ENCODE measurements at regions not wholly inside any gene's neighbourhood (a gene's known extent, or its start where the extent isn't known, plus 50 kb on each side); places are given as distances from the start of the nearest gene placed in this dataset.

DNA sequence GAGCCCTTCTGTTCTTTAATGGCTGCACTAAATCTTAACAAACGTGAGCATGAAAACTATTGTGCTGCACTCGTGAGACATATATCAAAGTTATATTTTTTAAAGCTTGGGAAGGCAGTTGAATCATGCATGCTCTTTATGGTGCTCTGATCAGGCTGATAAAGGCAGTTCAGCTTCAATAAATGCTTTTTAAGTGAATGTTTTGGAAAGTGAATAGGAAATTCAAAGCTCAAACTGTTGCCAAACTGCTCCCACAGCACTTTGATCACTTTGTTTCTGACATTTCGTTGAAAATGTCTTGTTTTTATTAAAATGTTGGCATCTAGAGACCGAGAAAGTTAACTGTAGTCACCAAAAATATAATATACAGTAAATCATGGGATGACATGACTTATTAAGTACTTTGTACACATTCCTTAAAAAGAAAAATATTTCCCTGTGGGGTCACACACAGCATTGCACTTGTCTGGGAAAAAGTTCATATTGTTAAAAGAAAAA is 625.7 kb upstream of the PCDH9 start:
- TF ChIP-seq, protein P1, sequence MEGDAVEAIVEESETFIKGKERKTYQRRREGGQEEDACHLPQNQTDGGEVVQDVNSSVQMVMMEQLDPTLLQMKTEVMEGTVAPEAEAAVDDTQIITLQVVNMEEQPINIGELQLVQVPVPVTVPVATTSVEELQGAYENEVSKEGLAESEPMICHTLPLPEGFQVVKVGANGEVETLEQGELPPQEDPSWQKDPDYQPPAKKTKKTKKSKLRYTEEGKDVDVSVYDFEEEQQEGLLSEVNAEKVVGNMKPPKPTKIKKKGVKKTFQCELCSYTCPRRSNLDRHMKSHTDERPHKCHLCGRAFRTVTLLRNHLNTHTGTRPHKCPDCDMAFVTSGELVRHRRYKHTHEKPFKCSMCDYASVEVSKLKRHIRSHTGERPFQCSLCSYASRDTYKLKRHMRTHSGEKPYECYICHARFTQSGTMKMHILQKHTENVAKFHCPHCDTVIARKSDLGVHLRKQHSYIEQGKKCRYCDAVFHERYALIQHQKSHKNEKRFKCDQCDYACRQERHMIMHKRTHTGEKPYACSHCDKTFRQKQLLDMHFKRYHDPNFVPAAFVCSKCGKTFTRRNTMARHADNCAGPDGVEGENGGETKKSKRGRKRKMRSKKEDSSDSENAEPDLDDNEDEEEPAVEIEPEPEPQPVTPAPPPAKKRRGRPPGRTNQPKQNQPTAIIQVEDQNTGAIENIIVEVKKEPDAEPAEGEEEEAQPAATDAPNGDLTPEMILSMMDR (IDR thresholded peaks at IDR 0.05): no peak
- no peaks in the 10 kb centered on the region for H3K9me3 ChIP-seq
- no peak overlapping the region for H3K4me3 ChIP-seq
- H3K27ac ChIP-seq: no peak overlapping the region
- ATAC-seq (ENCODE audit: insufficient number of reproducible peaks, low FRiP score, low read depth) (no peak), DNase-seq (ENCODE audit: low spot score) (no peak)
- no peaks in the 10 kb centered on the region for H3K4me1 ChIP-seq (ENCODE audit: control insufficient read depth in 1 of 2, low read depth in 2 of 2)
- no peaks in the 10 kb centered on the region for H3K27me3 ChIP-seq (replicated peaks; ENCODE audit: insufficient read depth)
- H3K36me3 ChIP-seq: no peaks in the 10 kb centered on the region

DNA sequence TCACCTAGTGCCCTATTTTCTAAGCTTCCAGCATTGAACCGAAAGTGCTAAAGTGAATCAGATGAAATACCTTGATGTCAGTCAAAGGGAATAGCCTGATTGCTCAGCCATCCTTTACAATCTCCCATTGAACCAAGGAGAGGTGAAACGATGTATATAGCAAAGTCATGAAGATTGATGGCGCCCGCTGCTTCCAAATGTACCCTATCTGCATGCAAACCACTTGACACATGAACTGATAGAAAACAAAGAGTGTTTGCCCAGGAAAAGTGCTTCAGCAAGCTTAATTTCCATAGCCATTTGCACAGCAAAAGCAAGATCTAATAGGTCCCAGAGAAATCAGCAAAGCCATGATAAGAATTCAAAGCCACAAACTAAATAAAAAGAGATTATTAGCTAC is 624.9 kb upstream of the PCDH9 start:
- no peak overlapping the region for H3K27ac ChIP-seq
- DNase-seq (ENCODE audit: low spot score): no peak
- TF ChIP-seq, protein P1 (IDR thresholded peaks at IDR 0.05): no peak
- no peaks in the 10 kb centered on the region for H3K27me3 ChIP-seq (replicated peaks; ENCODE audit: insufficient read depth)
- no peak for ATAC-seq (ENCODE audit: insufficient number of reproducible peaks, low FRiP score, low read depth)
- no peaks in the 10 kb centered on the region for H3K36me3 ChIP-seq
- H3K9me3 ChIP-seq: no peaks in the 10 kb centered on the region
- no peaks in the 10 kb centered on the region for H3K4me1 ChIP-seq (ENCODE audit: control insufficient read depth in 1 of 2, low read depth in 2 of 2)
- no peak overlapping the region for H3K4me3 ChIP-seq

DNA sequence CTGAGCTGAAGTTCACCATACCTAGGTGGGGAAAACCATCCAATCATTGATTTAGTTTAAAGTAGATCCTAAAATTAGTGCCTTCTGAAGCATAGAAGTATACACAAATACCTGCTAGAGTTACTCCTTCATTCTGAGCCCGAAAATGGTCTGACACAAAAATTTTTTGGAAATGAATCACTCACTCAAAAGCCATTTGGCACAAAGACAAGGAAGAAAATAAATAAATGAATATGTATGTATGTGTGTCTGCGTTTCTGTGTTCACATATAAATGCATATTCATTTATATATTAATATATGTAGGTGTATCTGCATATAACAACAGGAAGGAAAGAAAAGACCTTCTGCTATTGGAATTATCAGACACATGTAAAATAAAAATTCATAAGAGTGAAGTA is 614.4 kb upstream of the PCDH9 start:
- TF ChIP-seq, protein P1 (IDR thresholded peaks at IDR 0.05): no peak
- H3K9me3 ChIP-seq: no peaks in the 10 kb centered on the region
- no peaks in the 10 kb centered on the region for H3K4me1 ChIP-seq (ENCODE audit: control insufficient read depth in 1 of 2, low read depth in 2 of 2)
- H3K4me3 ChIP-seq: no peak overlapping the region
- DNase-seq (ENCODE audit: low spot score) (no peak), ATAC-seq (ENCODE audit: insufficient number of reproducible peaks, low FRiP score, low read depth) (no peak)
- no peaks in the 10 kb centered on the region for H3K27me3 ChIP-seq (replicated peaks; ENCODE audit: insufficient read depth)
- no peak overlapping the region for H3K27ac ChIP-seq
- H3K36me3 ChIP-seq: no peaks in the 10 kb centered on the region

DNA sequence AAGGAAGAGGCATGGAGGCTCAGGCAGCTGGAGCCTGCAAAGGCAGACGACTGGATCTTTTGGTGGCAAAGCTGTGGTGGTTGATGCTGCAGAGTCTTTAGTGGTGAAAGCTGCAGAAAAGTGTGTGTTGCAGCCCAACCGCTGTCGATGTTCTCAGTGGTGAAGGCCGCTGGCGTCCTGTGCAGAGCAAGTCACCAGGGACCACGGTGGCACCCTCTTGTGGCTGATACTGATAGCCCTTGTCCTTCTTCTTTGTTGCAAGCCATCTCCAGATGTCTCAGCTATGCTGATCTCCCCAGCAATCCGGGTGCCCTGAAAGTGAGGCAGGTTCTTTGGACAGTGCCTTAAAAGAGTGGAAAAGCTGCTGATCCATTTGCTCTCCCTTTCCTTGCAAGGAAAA is 610.9 kb upstream of the PCDH9 start:
- H3K36me3 ChIP-seq: no peaks in the 10 kb centered on the region
- no peaks in the 10 kb centered on the region for H3K4me1 ChIP-seq (ENCODE audit: control insufficient read depth in 1 of 2, low read depth in 2 of 2)
- TF ChIP-seq, protein P1 (IDR thresholded peaks at IDR 0.05): no peak

DNA sequence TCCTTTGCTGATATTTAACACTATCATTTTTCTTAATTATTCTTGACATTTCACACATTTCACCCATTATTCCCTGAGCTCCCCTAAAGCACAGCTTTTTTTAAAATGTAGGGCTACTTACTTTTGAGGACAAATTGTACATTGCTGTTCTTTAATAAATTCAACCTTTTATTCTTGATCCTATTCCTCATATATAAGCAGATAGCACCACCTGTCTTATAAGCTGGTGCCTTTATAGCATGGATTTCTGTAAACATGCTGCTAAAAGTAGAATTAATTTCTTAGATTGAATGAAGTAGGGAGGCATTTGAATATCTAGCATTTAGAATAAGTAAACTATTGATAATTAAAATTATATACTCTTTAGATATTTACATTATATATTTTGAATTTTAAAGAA is 603.4 kb upstream of the PCDH9 start:
- no peak overlapping the region for H3K4me3 ChIP-seq
- H3K27me3 ChIP-seq (replicated peaks; ENCODE audit: insufficient read depth): no peaks in the 10 kb centered on the region
- TF ChIP-seq, protein P1 (IDR thresholded peaks at IDR 0.05): no peak
- no peak overlapping the region for H3K27ac ChIP-seq
- H3K36me3 ChIP-seq: no peaks in the 10 kb centered on the region
- ATAC-seq (ENCODE audit: insufficient number of reproducible peaks, low FRiP score, low read depth) (no peak), DNase-seq (ENCODE audit: low spot score) (no peak)
- no peaks in the 10 kb centered on the region for H3K4me1 ChIP-seq (ENCODE audit: control insufficient read depth in 1 of 2, low read depth in 2 of 2)
- peaks cover 3% of the 10 kb centered on the region for H3K9me3 ChIP-seq

More for the DNA sequence above, 610.9 kb upstream of the PCDH9 start:
- ATAC-seq (ENCODE audit: insufficient number of reproducible peaks, low FRiP score, low read depth) (no peak), DNase-seq (ENCODE audit: low spot score) (no peak)
- no peak overlapping the region for H3K27ac ChIP-seq
- H3K9me3 ChIP-seq: no peaks in the 10 kb centered on the region
- H3K4me3 ChIP-seq: no peak overlapping the region
- no peaks in the 10 kb centered on the region for H3K27me3 ChIP-seq (replicated peaks; ENCODE audit: insufficient read depth)
